HCT116 (cell line): ENCODE measurements at regions not wholly inside any gene's neighbourhood (a gene's known extent, or its start where the extent isn't known, plus 50 kb on each side); places are given as distances from the start of the nearest gene placed in this dataset.

Source experiments
- EZH2 ChIP-seq: fragments of 200-600 bp; sonication (generic); IDR thresholded peaks from 2 replicates; pipeline ENCODE4 v1.6.1; 2017; ENCODE audit warnings: antibody characterized with exemption, mixed run types
- JUND ChIP-seq: IDR thresholded peaks from 2 replicates; pipeline ENCODE4 v1.6.1; 2012
- POLR2A ChIP-seq: IDR thresholded peaks from 2 replicates; pipeline ENCODE4 v1.7.0; 2011; ENCODE audit warnings: borderline replicate concordance; ENCODE audit not compliant: insufficient read depth, insufficient read length; ENCODE audit errors: extremely low read depth
- SP1 ChIP-seq: IDR thresholded peaks from 2 replicates; pipeline ENCODE4 v1.6.1; 2012; ENCODE audit warnings: low read depth
- TF ChIP-seq, protein P1 (sequence below): IDR thresholded peaks from 2 replicates; pipeline ENCODE4 v1.6.1; 2012
- TF ChIP-seq, protein P2 (sequence below): IDR thresholded peaks from 2 replicates; pipeline ENCODE4 v1.6.1; 2012; ENCODE audit warnings: low read depth
- TF ChIP-seq, protein P3 (sequence below), 3 experiments: fragments of 200-600 bp in 1 of 3; sonication (generic) in 1 of 3; IDR thresholded peaks in 2 of 3; conservative IDR thresholded peaks in 1 of 3; 2 replicates each; pipeline ENCODE4 v1.5.1; 2012 to 2017; ENCODE audit warnings: low read depth in 2 of 3, low read length in 2 of 3, antibody characterized with exemption in 1 of 3, borderline replicate concordance in 1 of 3, control low read depth in 1 of 3, mild to moderate bottlenecking in 1 of 3, mixed read lengths in 1 of 3, mixed run types in 1 of 3, moderate library complexity in 1 of 3; ENCODE audit not compliant: insufficient read depth in 1 of 3

DNA sequence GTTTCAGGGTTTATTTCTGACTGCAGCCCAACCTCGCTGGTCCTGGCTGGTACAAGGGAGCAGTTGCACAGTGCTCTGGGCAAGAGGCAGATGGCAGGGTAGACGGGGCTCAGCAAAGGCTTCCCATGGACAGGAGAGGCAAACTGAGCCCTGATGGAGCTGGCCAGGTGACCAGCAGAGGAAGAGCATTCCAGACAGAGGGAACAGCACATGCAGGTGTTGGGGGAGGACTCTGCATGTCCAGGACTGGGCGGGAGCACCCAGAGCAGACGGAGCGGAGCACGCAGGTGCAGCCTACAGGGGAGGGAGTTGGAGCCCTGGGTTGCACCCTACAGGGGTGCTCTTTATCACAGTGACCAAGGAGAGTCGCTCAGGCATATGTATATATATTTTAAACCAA is 285.3 kb downstream of the FOXL1 start:
- TF ChIP-seq POLR2A: no peak
- TF ChIP-seq, protein P1, sequence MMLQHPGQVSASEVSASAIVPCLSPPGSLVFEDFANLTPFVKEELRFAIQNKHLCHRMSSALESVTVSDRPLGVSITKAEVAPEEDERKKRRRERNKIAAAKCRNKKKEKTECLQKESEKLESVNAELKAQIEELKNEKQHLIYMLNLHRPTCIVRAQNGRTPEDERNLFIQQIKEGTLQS: no peak
- TF ChIP-seq, protein P2, sequence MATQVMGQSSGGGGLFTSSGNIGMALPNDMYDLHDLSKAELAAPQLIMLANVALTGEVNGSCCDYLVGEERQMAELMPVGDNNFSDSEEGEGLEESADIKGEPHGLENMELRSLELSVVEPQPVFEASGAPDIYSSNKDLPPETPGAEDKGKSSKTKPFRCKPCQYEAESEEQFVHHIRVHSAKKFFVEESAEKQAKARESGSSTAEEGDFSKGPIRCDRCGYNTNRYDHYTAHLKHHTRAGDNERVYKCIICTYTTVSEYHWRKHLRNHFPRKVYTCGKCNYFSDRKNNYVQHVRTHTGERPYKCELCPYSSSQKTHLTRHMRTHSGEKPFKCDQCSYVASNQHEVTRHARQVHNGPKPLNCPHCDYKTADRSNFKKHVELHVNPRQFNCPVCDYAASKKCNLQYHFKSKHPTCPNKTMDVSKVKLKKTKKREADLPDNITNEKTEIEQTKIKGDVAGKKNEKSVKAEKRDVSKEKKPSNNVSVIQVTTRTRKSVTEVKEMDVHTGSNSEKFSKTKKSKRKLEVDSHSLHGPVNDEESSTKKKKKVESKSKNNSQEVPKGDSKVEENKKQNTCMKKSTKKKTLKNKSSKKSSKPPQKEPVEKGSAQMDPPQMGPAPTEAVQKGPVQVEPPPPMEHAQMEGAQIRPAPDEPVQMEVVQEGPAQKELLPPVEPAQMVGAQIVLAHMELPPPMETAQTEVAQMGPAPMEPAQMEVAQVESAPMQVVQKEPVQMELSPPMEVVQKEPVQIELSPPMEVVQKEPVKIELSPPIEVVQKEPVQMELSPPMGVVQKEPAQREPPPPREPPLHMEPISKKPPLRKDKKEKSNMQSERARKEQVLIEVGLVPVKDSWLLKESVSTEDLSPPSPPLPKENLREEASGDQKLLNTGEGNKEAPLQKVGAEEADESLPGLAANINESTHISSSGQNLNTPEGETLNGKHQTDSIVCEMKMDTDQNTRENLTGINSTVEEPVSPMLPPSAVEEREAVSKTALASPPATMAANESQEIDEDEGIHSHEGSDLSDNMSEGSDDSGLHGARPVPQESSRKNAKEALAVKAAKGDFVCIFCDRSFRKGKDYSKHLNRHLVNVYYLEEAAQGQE: no peak
- TF ChIP-seq EZH2: no peak
- no peak for TF ChIP-seq JUND
- no peak for TF ChIP-seq SP1
- TF ChIP-seq, protein P3, sequence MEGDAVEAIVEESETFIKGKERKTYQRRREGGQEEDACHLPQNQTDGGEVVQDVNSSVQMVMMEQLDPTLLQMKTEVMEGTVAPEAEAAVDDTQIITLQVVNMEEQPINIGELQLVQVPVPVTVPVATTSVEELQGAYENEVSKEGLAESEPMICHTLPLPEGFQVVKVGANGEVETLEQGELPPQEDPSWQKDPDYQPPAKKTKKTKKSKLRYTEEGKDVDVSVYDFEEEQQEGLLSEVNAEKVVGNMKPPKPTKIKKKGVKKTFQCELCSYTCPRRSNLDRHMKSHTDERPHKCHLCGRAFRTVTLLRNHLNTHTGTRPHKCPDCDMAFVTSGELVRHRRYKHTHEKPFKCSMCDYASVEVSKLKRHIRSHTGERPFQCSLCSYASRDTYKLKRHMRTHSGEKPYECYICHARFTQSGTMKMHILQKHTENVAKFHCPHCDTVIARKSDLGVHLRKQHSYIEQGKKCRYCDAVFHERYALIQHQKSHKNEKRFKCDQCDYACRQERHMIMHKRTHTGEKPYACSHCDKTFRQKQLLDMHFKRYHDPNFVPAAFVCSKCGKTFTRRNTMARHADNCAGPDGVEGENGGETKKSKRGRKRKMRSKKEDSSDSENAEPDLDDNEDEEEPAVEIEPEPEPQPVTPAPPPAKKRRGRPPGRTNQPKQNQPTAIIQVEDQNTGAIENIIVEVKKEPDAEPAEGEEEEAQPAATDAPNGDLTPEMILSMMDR (IDR thresholded peaks at IDR 0.05 in 2 of 3, conservative IDR thresholded peaks at IDR 0.05 in 1 of 3; ENCODE audit: borderline replicate concordance in 1 of 3, insufficient read depth in 1 of 3, low read depth in 2 of 3, low read length in 2 of 3): no peak
